ENCODE measurements at regions not wholly inside any gene's neighbourhood (a gene's known extent, or its start where the extent isn't known, plus 50 kb on each side); places are given as distances from the start of the nearest gene placed in this dataset.
"Not testable (repeated sequence)": the region's sequence is repeated elsewhere in the genome, so short reads cannot be mapped to it uniquely, and the experiment has no call there.

GRCh38 chr5:116953251-116953930 lies 378.8 kb upstream of the SEMA6A start:
- H3K9me3 ChIP-seq (ENCODE audit: control insufficient read depth in 1 of 2, low read length in 2 of 2), result no peaks in the 10 kb centered on the region
- H3K27ac ChIP-seq (ENCODE audit: low read depth, low read length), result no peak overlapping the region
- no peaks in the 10 kb centered on the region for H3K36me3 ChIP-seq (ENCODE audit: control insufficient read depth in 1 of 2, insufficient read depth in 2 of 2, low read length in 2 of 2)
- no peaks in the 10 kb centered on the region for H3K4me1 ChIP-seq (ENCODE audit: control insufficient read depth in 1 of 2, insufficient read depth in 2 of 2, low read length in 2 of 2)
- H3K27me3 ChIP-seq (ENCODE audit: control insufficient read depth in 1 of 2, insufficient read depth in 2 of 2, low read length in 2 of 2), result no peaks in the 10 kb centered on the region
- H3K4me3 ChIP-seq (ENCODE audit: low read depth in 1 of 2, low read length in 2 of 2), result no peak overlapping the region
- H3K9ac ChIP-seq (ENCODE audit: low read depth in 1 of 2, low read length in 2 of 2), result no peak overlapping the region

- H3K9ac ChIP-seq (ENCODE audit: low read depth in 1 of 2, low read length in 2 of 2), result no peak overlapping the region
- no peak overlapping the region for H3K4me3 ChIP-seq (ENCODE audit: low read depth in 1 of 2, low read length in 2 of 2)
Measured at GRCh38 chr5:116951219-116951618, 376.6 kb upstream of the SEMA6A start.

GRCh38 chr5:116947691-116948528 lies 373.3 kb upstream of the SEMA6A start:
- Histone ChIP-seq H3K27me3 (ENCODE audit: control insufficient read depth in 1 of 2, insufficient read depth in 2 of 2, low read length in 2 of 2) (no peaks in the 10 kb centered on the region), H3K27ac (ENCODE audit: low read depth, low read length) (no peak overlapping the region), H3K9me3 (ENCODE audit: control insufficient read depth in 1 of 2, low read length in 2 of 2) (no peaks in the 10 kb centered on the region), H3K9ac (ENCODE audit: low read depth in 1 of 2, low read length in 2 of 2) (no peak overlapping the region), H3K4me3 (ENCODE audit: low read depth in 1 of 2, low read length in 2 of 2) (no peak overlapping the region), H3K4me1 (ENCODE audit: control insufficient read depth in 1 of 2, insufficient read depth in 2 of 2, low read length in 2 of 2) (no peaks in the 10 kb centered on the region), H3K36me3 (ENCODE audit: control insufficient read depth in 1 of 2, insufficient read depth in 2 of 2, low read length in 2 of 2) (no peaks in the 10 kb centered on the region)

More at GRCh38 chr5:116951219-116951618, 376.6 kb upstream of the SEMA6A start:
- Histone ChIP-seq H3K9me3 (ENCODE audit: control insufficient read depth in 1 of 2, low read length in 2 of 2) (no peaks in the 10 kb centered on the region), H3K27ac (ENCODE audit: low read depth, low read length) (no peak overlapping the region), H3K27me3 (ENCODE audit: control insufficient read depth in 1 of 2, insufficient read depth in 2 of 2, low read length in 2 of 2) (no peaks in the 10 kb centered on the region), H3K4me1 (ENCODE audit: control insufficient read depth in 1 of 2, insufficient read depth in 2 of 2, low read length in 2 of 2) (no peaks in the 10 kb centered on the region), H3K36me3 (ENCODE audit: control insufficient read depth in 1 of 2, insufficient read depth in 2 of 2, low read length in 2 of 2) (no peaks in the 10 kb centered on the region)

- H3K4me1 ChIP-seq (ENCODE audit: control insufficient read depth in 1 of 2, insufficient read depth in 2 of 2, low read length in 2 of 2); H3K27ac ChIP-seq (ENCODE audit: low read depth, low read length); H3K27me3 ChIP-seq (ENCODE audit: control insufficient read depth in 1 of 2, insufficient read depth in 2 of 2, low read length in 2 of 2); H3K36me3 ChIP-seq (ENCODE audit: control insufficient read depth in 1 of 2, insufficient read depth in 2 of 2, low read length in 2 of 2); H3K9ac ChIP-seq (ENCODE audit: low read depth in 1 of 2, low read length in 2 of 2); H3K9me3 ChIP-seq (ENCODE audit: control insufficient read depth in 1 of 2, low read length in 2 of 2); H3K4me3 ChIP-seq (ENCODE audit: low read depth in 1 of 2, low read length in 2 of 2): not testable (repeated sequence)
Measured at GRCh38 chr5:116945613-116946382, 371.2 kb upstream of the SEMA6A start.

GRCh38 chr5:116944183-116944582 lies 369.6 kb upstream of the SEMA6A start:
- Histone ChIP-seq H3K27ac (ENCODE audit: low read depth, low read length) (no peak overlapping the region), H3K4me3 (ENCODE audit: low read depth in 1 of 2, low read length in 2 of 2) (no peak overlapping the region), H3K27me3 (ENCODE audit: control insufficient read depth in 1 of 2, insufficient read depth in 2 of 2, low read length in 2 of 2) (no peaks in the 10 kb centered on the region), H3K4me1 (ENCODE audit: control insufficient read depth in 1 of 2, insufficient read depth in 2 of 2, low read length in 2 of 2) (no peaks in the 10 kb centered on the region), H3K36me3 (ENCODE audit: control insufficient read depth in 1 of 2, insufficient read depth in 2 of 2, low read length in 2 of 2) (no peaks in the 10 kb centered on the region), H3K9ac (ENCODE audit: low read depth in 1 of 2, low read length in 2 of 2) (no peak overlapping the region), H3K9me3 (ENCODE audit: control insufficient read depth in 1 of 2, low read length in 2 of 2) (no peaks in the 10 kb centered on the region)

GRCh38 chr5:116942622-116943021 lies 368.0 kb upstream of the SEMA6A start:
- Histone ChIP-seq H3K9me3 (ENCODE audit: control insufficient read depth in 1 of 2, low read length in 2 of 2) (no peaks in the 10 kb centered on the region), H3K27me3 (ENCODE audit: control insufficient read depth in 1 of 2, insufficient read depth in 2 of 2, low read length in 2 of 2) (no peaks in the 10 kb centered on the region), H3K4me1 (ENCODE audit: control insufficient read depth in 1 of 2, insufficient read depth in 2 of 2, low read length in 2 of 2) (no peaks in the 10 kb centered on the region), H3K36me3 (ENCODE audit: control insufficient read depth in 1 of 2, insufficient read depth in 2 of 2, low read length in 2 of 2) (no peaks in the 10 kb centered on the region), H3K4me3 (ENCODE audit: low read depth in 1 of 2, low read length in 2 of 2) (no peak overlapping the region), H3K27ac (ENCODE audit: low read depth, low read length) (no peak overlapping the region), H3K9ac (ENCODE audit: low read depth in 1 of 2, low read length in 2 of 2) (no peak overlapping the region)

GRCh38 chr5:116939641-116940040 lies 365.0 kb upstream of the SEMA6A start:
- H3K27ac ChIP-seq (ENCODE audit: low read depth, low read length), result no peak overlapping the region
- H3K4me1 ChIP-seq (ENCODE audit: control insufficient read depth in 1 of 2, insufficient read depth in 2 of 2, low read length in 2 of 2), result no peaks in the 10 kb centered on the region

GRCh38 chr5:116938488-116938887 lies 363.9 kb upstream of the SEMA6A start:
- Histone ChIP-seq H3K36me3 (ENCODE audit: control insufficient read depth in 1 of 2, insufficient read depth in 2 of 2, low read length in 2 of 2) (no peaks in the 10 kb centered on the region), H3K27ac (ENCODE audit: low read depth, low read length) (no peak overlapping the region), H3K4me1 (ENCODE audit: control insufficient read depth in 1 of 2, insufficient read depth in 2 of 2, low read length in 2 of 2) (no peaks in the 10 kb centered on the region), H3K9ac (ENCODE audit: low read depth in 1 of 2, low read length in 2 of 2) (no peak overlapping the region), H3K9me3 (ENCODE audit: control insufficient read depth in 1 of 2, low read length in 2 of 2) (no peaks in the 10 kb centered on the region), H3K27me3 (ENCODE audit: control insufficient read depth in 1 of 2, insufficient read depth in 2 of 2, low read length in 2 of 2) (no peaks in the 10 kb centered on the region), H3K4me3 (ENCODE audit: low read depth in 1 of 2, low read length in 2 of 2) (no peak overlapping the region)

More at GRCh38 chr5:116939641-116940040, 365.0 kb upstream of the SEMA6A start:
- no peaks in the 10 kb centered on the region for H3K27me3 ChIP-seq (ENCODE audit: control insufficient read depth in 1 of 2, insufficient read depth in 2 of 2, low read length in 2 of 2)
- H3K9me3 ChIP-seq (ENCODE audit: control insufficient read depth in 1 of 2, low read length in 2 of 2), result no peaks in the 10 kb centered on the region
- H3K9ac ChIP-seq (ENCODE audit: low read depth in 1 of 2, low read length in 2 of 2), result no peak overlapping the region
- no peak overlapping the region for H3K4me3 ChIP-seq (ENCODE audit: low read depth in 1 of 2, low read length in 2 of 2)
- H3K36me3 ChIP-seq (ENCODE audit: control insufficient read depth in 1 of 2, insufficient read depth in 2 of 2, low read length in 2 of 2), result no peaks in the 10 kb centered on the region

GRCh38 chr5:116935561-116936162 lies 361.0 kb upstream of the SEMA6A start:
- Histone ChIP-seq H3K27ac (ENCODE audit: low read depth, low read length) (no peak overlapping the region), H3K4me3 (ENCODE audit: low read depth in 1 of 2, low read length in 2 of 2) (no peak overlapping the region), H3K27me3 (ENCODE audit: control insufficient read depth in 1 of 2, insufficient read depth in 2 of 2, low read length in 2 of 2) (no peaks in the 10 kb centered on the region), H3K4me1 (ENCODE audit: control insufficient read depth in 1 of 2, insufficient read depth in 2 of 2, low read length in 2 of 2) (no peaks in the 10 kb centered on the region), H3K9me3 (ENCODE audit: control insufficient read depth in 1 of 2, low read length in 2 of 2) (no peaks in the 10 kb centered on the region), H3K9ac (ENCODE audit: low read depth in 1 of 2, low read length in 2 of 2) (no peak overlapping the region), H3K36me3 (ENCODE audit: control insufficient read depth in 1 of 2, insufficient read depth in 2 of 2, low read length in 2 of 2) (no peaks in the 10 kb centered on the region)
